WTC11 (cell line): ENCODE measurements at regions not wholly inside any gene's neighbourhood (a gene's known extent, or its start where the extent isn't known, plus 50 kb on each side); places are given as distances from the start of the nearest gene placed in this dataset.

ENCODE experiments used
- ATAC-seq: fragments of 200-7000 bp; cut with Tn5 transposase; 2 replicates; pipeline ENCODE4 v1.10.0; 2021; ENCODE audit warnings: mild to moderate bottlenecking, moderate library complexity
- CTCF ChIA-PET: fragments of 300-600 bp; sonication (Branson Sonifier 250); formaldehyde crosslinking; loops from one replicate; lab custom pipeline; 2021; ENCODE audit warnings: antibody characterized with exemption; lab: Charles Lee
- POLR2A ChIA-PET: fragments of 350-600 bp; sonication (Branson Sonifier 250); formaldehyde crosslinking; loops from one replicate; lab custom pipeline; 2021; ENCODE audit warnings: antibody characterized with exemption; lab: Charles Lee
- DNase-seq: peaks from one replicate; pipeline ENCODE4 v3.0.0; 2021; ENCODE audit warnings: low spot score
- H3K27ac Mint-ChIP-seq: 2 replicates; pipeline ENCODE4 v1.8.0; 2021; ENCODE audit warnings: mixed read lengths
- H3K27me3 Mint-ChIP-seq: 2 replicates; pipeline ENCODE4 v1.8.0; 2021; ENCODE audit warnings: low read depth, mild to moderate bottlenecking, moderate library complexity, mixed read lengths
- H3K36me3 Mint-ChIP-seq: 2 replicates; pipeline ENCODE4 v1.8.0; 2021; ENCODE audit warnings: mixed read lengths
- H3K4me1 Mint-ChIP-seq: 2 replicates; pipeline ENCODE4 v1.8.0; 2022; ENCODE audit warnings: mixed read lengths
- H3K4me3 Mint-ChIP-seq: 2 replicates; pipeline ENCODE4 v1.8.0; 2021; ENCODE audit warnings: mild to moderate bottlenecking, moderate library complexity, mixed read lengths
- H3K9me3 Mint-ChIP-seq: 2 replicates; pipeline ENCODE4 v1.8.0; 2021; ENCODE audit warnings: mixed read lengths
- ATF1 ChIP-seq: sonication (generic); formaldehyde crosslinking; IDR thresholded peaks from 2 replicates; pipeline ENCODE4 v1.8.1; 2023; ENCODE audit warnings: mild to moderate bottlenecking, moderate library complexity, missing genetic modification reagents
- CBFB ChIP-seq: sonication (generic); formaldehyde crosslinking; IDR thresholded peaks from 2 replicates; pipeline ENCODE4 v1.8.1; 2022; ENCODE audit warnings: mild to moderate bottlenecking, low read depth, missing genetic modification reagents
- ESRRA ChIP-seq: sonication (generic); formaldehyde crosslinking; IDR thresholded peaks from 2 replicates; pipeline ENCODE4 v1.8.1; 2022; ENCODE audit warnings: mild to moderate bottlenecking, missing genetic modification reagents, borderline replicate concordance
- ETV6 ChIP-seq: sonication (generic); formaldehyde crosslinking; IDR thresholded peaks from 2 replicates; pipeline ENCODE4 v1.8.1; 2022; ENCODE audit warnings: mild to moderate bottlenecking, missing genetic modification reagents
- FOXJ3 ChIP-seq: sonication (generic); formaldehyde crosslinking; IDR thresholded peaks from 2 replicates; pipeline ENCODE4 v1.9.0; 2021; ENCODE audit warnings: missing genetic modification reagents, mild to moderate bottlenecking, borderline replicate concordance
- FOXK1 ChIP-seq: sonication (generic); formaldehyde crosslinking; IDR thresholded peaks from 2 replicates; pipeline ENCODE4 v1.8.0; 2022; ENCODE audit warnings: mild to moderate bottlenecking, moderate library complexity, missing genetic modification reagents
- GRHL2 ChIP-seq: fragments of 250-450 bp; sonication (Bioruptor Pico); IDR thresholded peaks from 2 replicates; pipeline ENCODE4 v1.8.0; 2022; ENCODE audit warnings: mild to moderate bottlenecking, moderate library complexity; ENCODE audit not compliant: insufficient replicate concordance, severe bottlenecking
- GTF2I ChIP-seq: fragments of 250-450 bp; sonication (Bioruptor Pico); conservative IDR thresholded peaks from 2 replicates; pipeline ENCODE4 v1.4.0; 2021; ENCODE audit warnings: mild to moderate bottlenecking
- IRF2 ChIP-seq: sonication (generic); formaldehyde crosslinking; IDR thresholded peaks from 2 replicates; pipeline ENCODE4 v1.8.0; 2022; ENCODE audit warnings: low read depth, missing genetic modification reagents, borderline replicate concordance
- JAZF1 ChIP-seq: fragments of 250-450 bp; sonication (Bioruptor Pico); IDR thresholded peaks from 2 replicates; pipeline ENCODE4 v1.9.0; 2021; ENCODE audit warnings: moderate library complexity, mild to moderate bottlenecking, inconsistent platforms
- NFATC4 ChIP-seq: fragments of 250-450 bp; sonication (Bioruptor Pico); IDR thresholded peaks from 2 replicates; pipeline ENCODE4 v1.9.0; 2021; ENCODE audit warnings: mild to moderate bottlenecking
- NR1H2 ChIP-seq: sonication (generic); formaldehyde crosslinking; IDR thresholded peaks from 2 replicates; pipeline ENCODE4 v1.9.0; 2021; ENCODE audit warnings: mild to moderate bottlenecking, moderate library complexity, missing genetic modification reagents
- NR2C2 ChIP-seq: sonication (generic); formaldehyde crosslinking; IDR thresholded peaks from 2 replicates; pipeline ENCODE4 v1.8.0; 2022; ENCODE audit warnings: mild to moderate bottlenecking, missing genetic modification reagents
- NR3C1 ChIP-seq: sonication (generic); formaldehyde crosslinking; conservative IDR thresholded peaks from 2 replicates; pipeline ENCODE4 v1.8.1; 2023; ENCODE audit warnings: low read depth, mild to moderate bottlenecking, missing genetic modification reagents
- OVOL2 ChIP-seq: fragments of 250-450 bp; sonication (Bioruptor Pico); IDR thresholded peaks from 2 replicates; pipeline ENCODE4 v1.9.0; 2021; ENCODE audit warnings: mild to moderate bottlenecking, borderline replicate concordance
- SMAD3 ChIP-seq: sonication (generic); formaldehyde crosslinking; IDR thresholded peaks from 2 replicates; pipeline ENCODE4 v1.8.0; 2022; ENCODE audit warnings: missing genetic modification reagents, mild to moderate bottlenecking, borderline replicate concordance
- TEAD1 ChIP-seq: sonication (generic); formaldehyde crosslinking; IDR thresholded peaks from 2 replicates; pipeline ENCODE4 v1.8.0; 2022; ENCODE audit warnings: mild to moderate bottlenecking, missing genetic modification reagents
- ZBTB21 ChIP-seq: sonication (generic); formaldehyde crosslinking; IDR thresholded peaks from 2 replicates; pipeline ENCODE4 v1.8.1; 2023; ENCODE audit warnings: mild to moderate bottlenecking, missing genetic modification reagents, borderline replicate concordance
- ZNF121 ChIP-seq: sonication (generic); formaldehyde crosslinking; IDR thresholded peaks from 2 replicates; pipeline ENCODE4 v1.8.0; 2023; ENCODE audit warnings: missing genetic modification reagents
- ZNF219 ChIP-seq: sonication (generic); formaldehyde crosslinking; IDR thresholded peaks from 2 replicates; pipeline ENCODE4 v1.8.0; 2023; ENCODE audit warnings: missing genetic modification reagents, mild to moderate bottlenecking, borderline replicate concordance
- ZNF232 ChIP-seq: sonication (generic); formaldehyde crosslinking; IDR thresholded peaks from 2 replicates; pipeline ENCODE4 v1.8.0; 2022; ENCODE audit warnings: mild to moderate bottlenecking, missing genetic modification reagents
- ZNF416 ChIP-seq: fragments of 250-450 bp; sonication (Bioruptor Pico); IDR thresholded peaks from 2 replicates; pipeline ENCODE4 v1.9.0; 2021; ENCODE audit warnings: mild to moderate bottlenecking, inconsistent platforms
- TF ChIP-seq, protein P1 (sequence below): fragments of 250-450 bp; sonication (Bioruptor Pico); IDR thresholded peaks from 2 replicates; pipeline ENCODE4 v1.8.0; 2021; ENCODE audit warnings: mild to moderate bottlenecking
- TF ChIP-seq, protein P2 (sequence below): sonication (generic); formaldehyde crosslinking; IDR thresholded peaks from 2 replicates; pipeline ENCODE4 v1.8.0; 2022; ENCODE audit warnings: mild to moderate bottlenecking, missing genetic modification reagents
- TF ChIP-seq, protein P3 (sequence below): sonication (generic); formaldehyde crosslinking; IDR thresholded peaks from 2 replicates; pipeline ENCODE4 v1.8.1; 2023; ENCODE audit warnings: mild to moderate bottlenecking, moderate library complexity, missing genetic modification reagents
- TF ChIP-seq, protein P4 (sequence below): sonication (generic); formaldehyde crosslinking; IDR thresholded peaks from 2 replicates; pipeline ENCODE4 v1.8.0; 2023; ENCODE audit warnings: missing genetic modification reagents

- H3K4me3 Mint-ChIP-seq: no peak overlapping the region
- POLR2A ChIA-PET: no interaction called here
These were observed 129.4 kb upstream of the CNTN4 start for GRCh38 chr3:1969281-1969680.

GRCh38 chr3:1971780-1972179, 126.9 kb upstream of the CNTN4 start:
- H3K4me1 Mint-ChIP-seq: no peaks in the 10 kb centered on the region

More at GRCh38 chr3:1969281-1969680, 129.4 kb upstream of the CNTN4 start:
- Mint-ChIP-seq H3K27ac (no peak overlapping the region), H3K4me1 (no peaks in the 10 kb centered on the region), H3K27me3 (peaks cover 2% of the 10 kb centered on the region; the same call in 1 of the 2 replicates), H3K9me3 (peaks cover 78% of the 10 kb centered on the region), H3K36me3 (peaks cover 60% of the 10 kb centered on the region)
- ATAC-seq: no peak
- CTCF ChIA-PET: no interaction called here
- no peak for DNase-seq
- TF ChIP-seq GTF2I (no peak), ZNF219 (CRISPR knock-in tag) (no peak)

DNA sequence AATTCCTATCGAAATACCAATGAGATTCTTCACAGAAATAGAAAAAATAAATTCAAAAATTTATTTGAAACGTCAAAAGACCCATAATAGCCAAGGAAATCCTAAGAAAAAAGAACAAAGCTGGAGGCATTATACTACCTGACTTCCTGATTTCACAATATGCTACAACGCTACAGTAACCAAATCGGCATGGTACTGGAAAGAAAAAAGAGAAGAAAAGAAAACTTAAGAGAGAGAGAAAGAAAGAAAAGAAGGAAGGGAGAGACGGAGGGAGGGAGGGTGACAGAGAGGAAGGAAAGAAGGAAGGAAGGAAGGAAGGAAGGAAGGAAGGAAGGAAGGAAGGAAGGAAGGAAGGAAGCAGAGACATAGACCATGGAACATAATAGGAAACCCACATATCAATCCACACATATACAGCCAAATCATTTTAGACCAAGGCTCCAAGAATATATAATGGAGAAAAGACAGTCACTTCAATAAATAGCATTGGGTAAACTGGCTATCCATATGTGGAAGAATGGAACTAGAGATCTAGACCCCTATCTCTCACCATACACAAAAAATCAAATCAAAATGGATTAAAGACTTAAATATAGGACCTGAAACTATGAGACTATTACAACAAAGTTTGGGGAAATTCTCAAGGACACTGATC, 118.6 kb upstream of the CNTN4 start:
- no peak for ATAC-seq
- Mint-ChIP-seq H3K4me1 (no peaks in the 10 kb centered on the region), H3K27me3 (peaks cover 2% of the 10 kb centered on the region; the same call in 1 of the 2 replicates), H3K36me3 (peaks cover 79% of the 10 kb centered on the region), H3K27ac (no peak overlapping the region), H3K9me3 (peaks cover 88% of the 10 kb centered on the region), H3K4me3 (no peak overlapping the region)
- POLR2A ChIA-PET: no interaction called here
- CTCF ChIA-PET: no interaction called here
- TF ChIP-seq FOXK1 (CRISPR knock-in tag) (no peak), TEAD1 (no peak), ZNF121 (CRISPR knock-in tag) (no peak), ZNF232 (no peak), CBFB (CRISPR knock-in tag) (no peak), GRHL2 (no peak), IRF2 (CRISPR knock-in tag) (no peak), ZBTB21 (CRISPR knock-in tag) (no peak), NR3C1 (no peak), FOXJ3 (no peak), JAZF1 (CRISPR knock-in tag) (no peak), ATF1 (CRISPR knock-in tag) (no peak), NFATC4 (CRISPR knock-in tag) (no peak)
- TF ChIP-seq, protein P1, sequence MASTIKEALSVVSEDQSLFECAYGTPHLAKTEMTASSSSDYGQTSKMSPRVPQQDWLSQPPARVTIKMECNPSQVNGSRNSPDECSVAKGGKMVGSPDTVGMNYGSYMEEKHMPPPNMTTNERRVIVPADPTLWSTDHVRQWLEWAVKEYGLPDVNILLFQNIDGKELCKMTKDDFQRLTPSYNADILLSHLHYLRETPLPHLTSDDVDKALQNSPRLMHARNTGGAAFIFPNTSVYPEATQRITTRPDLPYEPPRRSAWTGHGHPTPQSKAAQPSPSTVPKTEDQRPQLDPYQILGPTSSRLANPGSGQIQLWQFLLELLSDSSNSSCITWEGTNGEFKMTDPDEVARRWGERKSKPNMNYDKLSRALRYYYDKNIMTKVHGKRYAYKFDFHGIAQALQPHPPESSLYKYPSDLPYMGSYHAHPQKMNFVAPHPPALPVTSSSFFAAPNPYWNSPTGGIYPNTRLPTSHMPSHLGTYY (CRISPR knock-in tag): no peak
- TF ChIP-seq, protein P2, sequence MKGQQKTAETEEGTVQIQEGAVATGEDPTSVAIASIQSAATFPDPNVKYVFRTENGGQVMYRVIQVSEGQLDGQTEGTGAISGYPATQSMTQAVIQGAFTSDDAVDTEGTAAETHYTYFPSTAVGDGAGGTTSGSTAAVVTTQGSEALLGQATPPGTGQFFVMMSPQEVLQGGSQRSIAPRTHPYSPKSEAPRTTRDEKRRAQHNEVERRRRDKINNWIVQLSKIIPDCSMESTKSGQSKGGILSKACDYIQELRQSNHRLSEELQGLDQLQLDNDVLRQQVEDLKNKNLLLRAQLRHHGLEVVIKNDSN (CRISPR knock-in tag): no peak
- no peak for DNase-seq

More at GRCh38 chr3:1971780-1972179, 126.9 kb upstream of the CNTN4 start:
- POLR2A ChIA-PET: no interaction called here
- no peak for ATAC-seq
- Mint-ChIP-seq H3K9me3 (peaks cover 82% of the 10 kb centered on the region), H3K27me3 (peaks cover 8% of the 10 kb centered on the region), H3K27ac (no peak overlapping the region), H3K4me3 (no peak overlapping the region), H3K36me3 (peaks cover 66% of the 10 kb centered on the region)
- DNase-seq: no peak
- CTCF ChIA-PET: no interaction called here
- TF ChIP-seq ETV6 (CRISPR knock-in tag) (no peak), CBFB (CRISPR knock-in tag) (no peak), SMAD3 (CRISPR knock-in tag) (no peak), NR2C2 (no peak), OVOL2 (CRISPR knock-in tag) (no peak), NR1H2 (CRISPR knock-in tag) (no peak), ZNF416 (no peak), ESRRA (CRISPR knock-in tag) (no peak)
- TF ChIP-seq, protein P1 (CRISPR knock-in tag): no peak
- TF ChIP-seq, protein P3, sequence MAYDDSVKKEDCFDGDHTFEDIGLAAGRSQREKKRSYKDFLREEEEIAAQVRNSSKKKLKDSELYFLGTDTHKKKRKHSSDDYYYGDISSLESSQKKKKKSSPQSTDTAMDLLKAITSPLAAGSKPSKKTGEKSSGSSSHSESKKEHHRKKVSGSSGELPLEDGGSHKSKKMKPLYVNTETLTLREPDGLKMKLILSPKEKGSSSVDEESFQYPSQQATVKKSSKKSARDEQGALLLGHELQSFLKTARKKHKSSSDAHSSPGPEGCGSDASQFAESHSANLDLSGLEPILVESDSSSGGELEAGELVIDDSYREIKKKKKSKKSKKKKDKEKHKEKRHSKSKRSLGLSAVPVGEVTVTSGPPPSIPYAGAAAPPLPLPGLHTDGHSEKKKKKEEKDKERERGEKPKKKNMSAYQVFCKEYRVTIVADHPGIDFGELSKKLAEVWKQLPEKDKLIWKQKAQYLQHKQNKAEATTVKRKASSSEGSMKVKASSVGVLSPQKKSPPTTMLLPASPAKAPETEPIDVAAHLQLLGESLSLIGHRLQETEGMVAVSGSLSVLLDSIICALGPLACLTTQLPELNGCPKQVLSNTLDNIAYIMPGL (CRISPR knock-in tag): no peak
- TF ChIP-seq, protein P4, sequence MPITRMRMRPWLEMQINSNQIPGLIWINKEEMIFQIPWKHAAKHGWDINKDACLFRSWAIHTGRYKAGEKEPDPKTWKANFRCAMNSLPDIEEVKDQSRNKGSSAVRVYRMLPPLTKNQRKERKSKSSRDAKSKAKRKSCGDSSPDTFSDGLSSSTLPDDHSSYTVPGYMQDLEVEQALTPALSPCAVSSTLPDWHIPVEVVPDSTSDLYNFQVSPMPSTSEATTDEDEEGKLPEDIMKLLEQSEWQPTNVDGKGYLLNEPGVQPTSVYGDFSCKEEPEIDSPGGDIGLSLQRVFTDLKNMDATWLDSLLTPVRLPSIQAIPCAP (CRISPR knock-in tag): no peak
